Prostate gland (tissue), 2 donors: ENCODE measurements at regions not wholly inside any gene's neighbourhood (a gene's known extent, or its start where the extent isn't known, plus 50 kb on each side); places are given as distances from the start of the nearest gene placed in this dataset.

Source experiments
- POLR2A ChIP-seq: fragments of 450-650 bp; IDR thresholded peaks from one replicate; pipeline ENCODE4 v1.6.1; 2016; ENCODE audit warnings: antibody characterized with exemption, mild to moderate bottlenecking
- POLR2AphosphoS5 ChIP-seq: sonication (generic); formaldehyde crosslinking; IDR thresholded peaks from one replicate; pipeline ENCODE4 v1.6.1; 2017; ENCODE audit warnings: antibody characterized with exemption
- TF ChIP-seq, protein P1 (sequence below), 4 experiments: fragments of 200-600 bp in 2 of 4; fragments of 450-650 bp in 2 of 4; sonication (generic) in 2 of 4; IDR thresholded peaks; 1 replicate in 3 of 4; 2 replicates in 1 of 4; pipeline ENCODE4 v1.5.1; 2016 to 2019; ENCODE audit warnings: antibody characterized with exemption in 4 of 4, mild to moderate bottlenecking in 2 of 4, moderate library complexity in 2 of 4

DNA sequence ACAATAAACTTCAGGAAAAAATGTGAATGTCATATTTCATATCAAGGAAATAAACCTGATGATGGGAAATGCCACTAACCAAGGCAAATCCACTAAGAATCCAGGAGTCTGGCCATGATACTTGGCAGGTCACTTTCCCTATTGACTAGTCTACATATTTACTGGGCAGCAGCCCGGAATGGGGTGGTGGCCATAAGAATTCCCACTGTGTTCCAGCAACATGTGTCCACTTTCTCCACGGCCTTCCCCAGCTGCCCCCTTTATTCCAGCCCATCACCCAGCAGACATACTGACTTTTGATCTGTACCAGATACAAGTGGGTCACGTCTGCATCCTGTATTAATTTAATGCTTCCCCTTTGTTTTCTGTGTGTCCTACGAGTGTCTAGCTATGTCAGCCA, 234.5 kb upstream of the PRDM1 start:
- TF ChIP-seq, protein P1, sequence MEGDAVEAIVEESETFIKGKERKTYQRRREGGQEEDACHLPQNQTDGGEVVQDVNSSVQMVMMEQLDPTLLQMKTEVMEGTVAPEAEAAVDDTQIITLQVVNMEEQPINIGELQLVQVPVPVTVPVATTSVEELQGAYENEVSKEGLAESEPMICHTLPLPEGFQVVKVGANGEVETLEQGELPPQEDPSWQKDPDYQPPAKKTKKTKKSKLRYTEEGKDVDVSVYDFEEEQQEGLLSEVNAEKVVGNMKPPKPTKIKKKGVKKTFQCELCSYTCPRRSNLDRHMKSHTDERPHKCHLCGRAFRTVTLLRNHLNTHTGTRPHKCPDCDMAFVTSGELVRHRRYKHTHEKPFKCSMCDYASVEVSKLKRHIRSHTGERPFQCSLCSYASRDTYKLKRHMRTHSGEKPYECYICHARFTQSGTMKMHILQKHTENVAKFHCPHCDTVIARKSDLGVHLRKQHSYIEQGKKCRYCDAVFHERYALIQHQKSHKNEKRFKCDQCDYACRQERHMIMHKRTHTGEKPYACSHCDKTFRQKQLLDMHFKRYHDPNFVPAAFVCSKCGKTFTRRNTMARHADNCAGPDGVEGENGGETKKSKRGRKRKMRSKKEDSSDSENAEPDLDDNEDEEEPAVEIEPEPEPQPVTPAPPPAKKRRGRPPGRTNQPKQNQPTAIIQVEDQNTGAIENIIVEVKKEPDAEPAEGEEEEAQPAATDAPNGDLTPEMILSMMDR (IDR thresholded peaks at IDR 0.05): no peak
- TF ChIP-seq POLR2A: no peak
- no peak for TF ChIP-seq POLR2AphosphoS5
